ENCODE measurements at regions not wholly inside any gene's neighbourhood (a gene's known extent, or its start where the extent isn't known, plus 50 kb on each side); places are given as distances from the start of the nearest gene placed in this dataset.

DNA sequence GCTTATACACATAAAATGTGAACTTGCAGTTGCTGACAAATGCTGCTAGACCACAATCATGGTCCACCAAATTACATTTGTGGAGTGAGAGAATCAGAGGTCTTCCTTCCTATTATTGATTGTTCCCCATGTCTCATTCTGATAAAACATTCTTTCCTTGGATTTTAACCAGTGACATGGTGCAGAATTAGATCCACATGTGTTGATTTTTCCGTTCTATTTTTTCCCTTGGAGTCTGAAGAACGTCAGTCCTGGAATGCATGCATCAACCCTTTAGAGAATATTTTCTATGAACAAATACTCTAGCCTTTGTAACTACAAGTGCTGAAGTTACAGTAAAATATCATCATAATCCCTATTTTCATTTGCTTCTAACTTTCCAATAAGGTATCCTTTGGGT is 170.7 kb upstream of the SPRY4 start:
- TF ChIP-seq, protein P1, sequence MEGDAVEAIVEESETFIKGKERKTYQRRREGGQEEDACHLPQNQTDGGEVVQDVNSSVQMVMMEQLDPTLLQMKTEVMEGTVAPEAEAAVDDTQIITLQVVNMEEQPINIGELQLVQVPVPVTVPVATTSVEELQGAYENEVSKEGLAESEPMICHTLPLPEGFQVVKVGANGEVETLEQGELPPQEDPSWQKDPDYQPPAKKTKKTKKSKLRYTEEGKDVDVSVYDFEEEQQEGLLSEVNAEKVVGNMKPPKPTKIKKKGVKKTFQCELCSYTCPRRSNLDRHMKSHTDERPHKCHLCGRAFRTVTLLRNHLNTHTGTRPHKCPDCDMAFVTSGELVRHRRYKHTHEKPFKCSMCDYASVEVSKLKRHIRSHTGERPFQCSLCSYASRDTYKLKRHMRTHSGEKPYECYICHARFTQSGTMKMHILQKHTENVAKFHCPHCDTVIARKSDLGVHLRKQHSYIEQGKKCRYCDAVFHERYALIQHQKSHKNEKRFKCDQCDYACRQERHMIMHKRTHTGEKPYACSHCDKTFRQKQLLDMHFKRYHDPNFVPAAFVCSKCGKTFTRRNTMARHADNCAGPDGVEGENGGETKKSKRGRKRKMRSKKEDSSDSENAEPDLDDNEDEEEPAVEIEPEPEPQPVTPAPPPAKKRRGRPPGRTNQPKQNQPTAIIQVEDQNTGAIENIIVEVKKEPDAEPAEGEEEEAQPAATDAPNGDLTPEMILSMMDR (IDR thresholded peaks at IDR 0.05 in 8 of 11, conservative IDR thresholded peaks at IDR 0.05 in 3 of 11), result no peak
- TF ChIP-seq POLR2AphosphoS5 (IDR thresholded peaks at IDR 0.05), result no peak
